ENCODE measurements at regions not wholly inside any gene's neighbourhood (a gene's known extent, or its start where the extent isn't known, plus 50 kb on each side); places are given as distances from the start of the nearest gene placed in this dataset.

- Histone ChIP-seq H3K4me3 (ENCODE audit: insufficient read depth, low read length) (no peak overlapping the region), H2AFZ (ENCODE audit: low read length) (no peak overlapping the region), H3K27me3 (ENCODE audit: insufficient read depth, low read length) (peaks cover 50% of the 10 kb centered on the region), H3K9me3 (ENCODE audit: low read depth, low read length) (no peaks in the 10 kb centered on the region), H3K27ac (ENCODE audit: low read depth, low read length) (no peak overlapping the region), H3K4me1 (ENCODE audit: insufficient read depth, low read length) (no peaks in the 10 kb centered on the region), H4K20me1 (ENCODE audit: insufficient read depth, low read length) (no peaks in the 10 kb centered on the region), H3K36me3 (ENCODE audit: insufficient read depth, low read length) (no peaks in the 10 kb centered on the region), H3K79me2 (ENCODE audit: insufficient read depth, low read length) (no peaks in the 10 kb centered on the region), H3K4me2 (ENCODE audit: insufficient read depth, low read length) (no peak overlapping the region)
- no peak for TF ChIP-seq CTCF (IDR thresholded peaks at IDR 0.05; ENCODE audit: extremely low read depth, low read depth, low read length)
- DNase-seq (ENCODE audit: insufficient read length, low spot score, missing footprints) = no peak
Measured at GRCh38 chr9:97752274-97752673, 55.1 kb upstream of the XPA start.

- H2AFZ ChIP-seq (ENCODE audit: low read length) = no peak overlapping the region
- H3K27me3 ChIP-seq (ENCODE audit: insufficient read depth, low read length) = peaks cover 41% of the 10 kb centered on the region
- TF ChIP-seq CTCF (IDR thresholded peaks at IDR 0.05; ENCODE audit: extremely low read depth, low read depth, low read length) = no peak
- H3K4me2 ChIP-seq (ENCODE audit: insufficient read depth, low read length) = no peak overlapping the region
- no peak overlapping the region for H3K27ac ChIP-seq (ENCODE audit: low read depth, low read length)
- no peaks in the 10 kb centered on the region for H3K36me3 ChIP-seq (ENCODE audit: insufficient read depth, low read length)
- H3K79me2 ChIP-seq (ENCODE audit: insufficient read depth, low read length) = no peaks in the 10 kb centered on the region
- no peak overlapping the region for H3K4me3 ChIP-seq (ENCODE audit: insufficient read depth, low read length)
- no peaks in the 10 kb centered on the region for H4K20me1 ChIP-seq (ENCODE audit: insufficient read depth, low read length)
- H3K9me3 ChIP-seq (ENCODE audit: low read depth, low read length) = no peaks in the 10 kb centered on the region
- DNase-seq (ENCODE audit: insufficient read length, low spot score, missing footprints) = no peak
- no peaks in the 10 kb centered on the region for H3K4me1 ChIP-seq (ENCODE audit: insufficient read depth, low read length)
Measured at GRCh38 chr9:97753364-97753763, 56.2 kb upstream of the XPA start.

DNA sequence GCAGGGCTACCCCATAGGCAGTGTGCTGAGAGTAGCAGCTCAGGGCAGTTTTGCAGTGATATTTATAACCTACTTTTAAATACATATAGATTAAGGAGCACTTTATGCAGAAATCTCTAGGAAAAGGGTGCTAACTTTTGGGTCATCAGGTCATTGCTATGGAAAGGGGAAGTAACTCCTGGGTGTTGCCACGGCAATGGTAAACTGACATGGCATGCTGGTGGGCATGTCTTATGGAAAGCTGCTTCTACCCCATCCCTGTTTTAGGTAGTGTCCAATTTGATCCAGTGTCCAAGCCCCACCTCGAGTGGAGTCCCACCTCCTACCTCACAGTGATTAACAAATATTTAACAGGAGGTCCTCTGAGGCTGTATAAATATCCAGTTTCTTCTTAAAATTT lies 56.8 kb upstream of the XPA start:
- DNase-seq (ENCODE audit: insufficient read length, low spot score, missing footprints) = no peak
- H3K4me1 ChIP-seq (ENCODE audit: insufficient read depth, low read length) = no peaks in the 10 kb centered on the region
- H3K79me2 ChIP-seq (ENCODE audit: insufficient read depth, low read length) = no peaks in the 10 kb centered on the region
- no peak overlapping the region for H3K27ac ChIP-seq (ENCODE audit: low read depth, low read length)
- no peak overlapping the region for H2AFZ ChIP-seq (ENCODE audit: low read length)
- no peaks in the 10 kb centered on the region for H3K36me3 ChIP-seq (ENCODE audit: insufficient read depth, low read length)
- H3K4me3 ChIP-seq (ENCODE audit: insufficient read depth, low read length) = no peak overlapping the region
- H3K27me3 ChIP-seq (ENCODE audit: insufficient read depth, low read length) = peaks cover 36% of the 10 kb centered on the region
- no peak for TF ChIP-seq CTCF (IDR thresholded peaks at IDR 0.05; ENCODE audit: extremely low read depth, low read depth, low read length)
- no peaks in the 10 kb centered on the region for H3K9me3 ChIP-seq (ENCODE audit: low read depth, low read length)
- H4K20me1 ChIP-seq (ENCODE audit: insufficient read depth, low read length) = no peaks in the 10 kb centered on the region
- no peak overlapping the region for H3K4me2 ChIP-seq (ENCODE audit: insufficient read depth, low read length)

- Histone ChIP-seq H3K4me3 (ENCODE audit: insufficient read depth, low read length) (no peak overlapping the region), H3K79me2 (ENCODE audit: insufficient read depth, low read length) (no peaks in the 10 kb centered on the region), H4K20me1 (ENCODE audit: insufficient read depth, low read length) (no peaks in the 10 kb centered on the region), H3K4me1 (ENCODE audit: insufficient read depth, low read length) (no peaks in the 10 kb centered on the region), H3K27ac (ENCODE audit: low read depth, low read length) (no peak overlapping the region), H3K36me3 (ENCODE audit: insufficient read depth, low read length) (no peaks in the 10 kb centered on the region), H3K4me2 (ENCODE audit: insufficient read depth, low read length) (no peak overlapping the region), H3K9me3 (ENCODE audit: low read depth, low read length) (no peaks in the 10 kb centered on the region), H3K27me3 (ENCODE audit: insufficient read depth, low read length) (peaks cover 38% of the 10 kb centered on the region), H2AFZ (ENCODE audit: low read length) (no peak overlapping the region)
- no peak for TF ChIP-seq CTCF (IDR thresholded peaks at IDR 0.05; ENCODE audit: extremely low read depth, low read depth, low read length)
- DNase-seq (ENCODE audit: insufficient read length, low spot score, missing footprints) = no peak
Measured at GRCh38 chr9:97755618-97756267, 58.6 kb upstream of the XPA start.

Measured in osteoblast (primary cell).